Upper lobe of right lung (tissue), 1 donor: ENCODE measurements at regions not wholly inside any gene's neighbourhood (a gene's known extent, or its start where the extent isn't known, plus 50 kb on each side); places are given as distances from the start of the nearest gene placed in this dataset.

ENCODE experiments used
- ATAC-seq: fragments of 200-7000 bp; cut with Tn5 transposase; one replicate; pipeline ENCODE4 v1.9.1; 2020; ENCODE audit warnings: mild to moderate bottlenecking, moderate library complexity
- DNase-seq: peaks from one replicate; pipeline ENCODE4 v3.0.0-alpha.2; 2020
- H3K27ac ChIP-seq: fragments of 200-600 bp; one replicate; pipeline ENCODE4 v1.8.0; 2022
- H3K27me3 ChIP-seq: fragments of 200-600 bp; one replicate; pipeline ENCODE4 v1.8.0; 2022; ENCODE audit warnings: mild to moderate bottlenecking
- H3K36me3 ChIP-seq: fragments of 200-600 bp; one replicate; pipeline ENCODE4 v1.8.0; 2022
- H3K4me1 ChIP-seq: fragments of 200-600 bp; one replicate; pipeline ENCODE4 v1.8.0; 2022
- H3K4me3 ChIP-seq: fragments of 200-600 bp; one replicate; pipeline ENCODE4 v1.8.0; 2022; ENCODE audit warnings: mild to moderate bottlenecking
- H3K9me3 ChIP-seq: fragments of 200-600 bp; one replicate; pipeline ENCODE4 v1.8.0; 2022
- CTCF ChIP-seq: fragments of 200-600 bp; IDR thresholded peaks from one replicate; pipeline ENCODE4 v1.8.0; 2022; ENCODE audit warnings: antibody characterized with exemption
- intact Hi-C: fragments of 100-400 bp; cut with DNase I; formaldehyde crosslinking; loops from one replicate; pipeline ENCODE4 v1.11.0; 2022
- donor health status: DM: no; HTN: yes; CAD: no; lungs with severe emphysema.

GRCh38 chr7:20864221-20864620 lies 77.5 kb upstream of the SP8 start:
- ATAC-seq: no peak
- Histone ChIP-seq H3K4me3 (no peak overlapping the region), H3K36me3 (no peaks in the 10 kb centered on the region), H3K4me1 (no peaks in the 10 kb centered on the region), H3K27ac (no peak overlapping the region), H3K9me3 (no peaks in the 10 kb centered on the region), H3K27me3 (no peaks in the 10 kb centered on the region)
- intact Hi-C loops: no loop called here
- TF ChIP-seq CTCF: no peak
- DNase-seq: no peak

- Histone ChIP-seq H3K27ac (no peak overlapping the region), H3K36me3 (no peaks in the 10 kb centered on the region), H3K9me3 (no peaks in the 10 kb centered on the region), H3K4me1 (no peaks in the 10 kb centered on the region), H3K4me3 (no peak overlapping the region), H3K27me3 (no peaks in the 10 kb centered on the region)
- DNase-seq (no peak), ATAC-seq (no peak)
- no peak for TF ChIP-seq CTCF
- intact Hi-C loops: no loop called here
These were observed 79.0 kb upstream of the SP8 start for GRCh38 chr7:20865684-20866083.

GRCh38 chr7:20870977-20871376 lies 84.3 kb upstream of the SP8 start:
- H3K27ac ChIP-seq: no peak overlapping the region
- H3K27me3 ChIP-seq: no peaks in the 10 kb centered on the region
- no peaks in the 10 kb centered on the region for H3K4me1 ChIP-seq
- no peak for TF ChIP-seq CTCF
- H3K4me3 ChIP-seq: no peak overlapping the region
- H3K36me3 ChIP-seq: no peaks in the 10 kb centered on the region
- intact Hi-C loops: no loop called here
- H3K9me3 ChIP-seq: no peaks in the 10 kb centered on the region
- DNase-seq (no peak), ATAC-seq (no peak)

DNA sequence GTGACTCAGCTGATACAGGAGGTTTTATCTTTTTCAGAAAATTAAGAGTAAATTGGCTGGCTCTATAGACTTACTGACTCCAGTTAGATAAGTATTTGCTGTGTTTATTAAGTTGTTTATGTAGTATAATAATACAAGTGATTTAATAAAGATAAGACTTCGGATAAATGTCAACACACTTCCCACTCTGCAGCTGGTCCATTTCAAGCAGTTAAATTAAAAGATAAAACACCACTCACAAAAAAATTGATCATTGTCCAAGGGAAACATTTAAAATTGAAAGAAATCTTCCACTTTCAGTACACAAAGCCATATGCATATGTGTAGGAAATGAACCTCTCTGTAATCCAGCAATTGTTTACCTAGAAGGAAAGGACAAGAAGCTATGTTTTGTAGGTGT lies 106.1 kb upstream of the SP8 start:
- DNase-seq: no peak
- Histone ChIP-seq H3K4me3 (no peak overlapping the region), H3K9me3 (no peaks in the 10 kb centered on the region), H3K4me1 (no peaks in the 10 kb centered on the region), H3K36me3 (no peaks in the 10 kb centered on the region), H3K27ac (no peak overlapping the region), H3K27me3 (no peaks in the 10 kb centered on the region)
- ATAC-seq: no peak
- TF ChIP-seq CTCF: no peak
- intact Hi-C loops: no loop called here

GRCh38 chr7:20894806-20895205 lies 108.1 kb upstream of the SP8 start:
- no peak overlapping the region for H3K4me3 ChIP-seq
- DNase-seq (no peak), ATAC-seq (no peak)
- no peaks in the 10 kb centered on the region for H3K9me3 ChIP-seq
- no peak for TF ChIP-seq CTCF
- H3K36me3 ChIP-seq: no peaks in the 10 kb centered on the region
- no peaks in the 10 kb centered on the region for H3K4me1 ChIP-seq
- no peaks in the 10 kb centered on the region for H3K27me3 ChIP-seq
- intact Hi-C loops: no loop called here
- H3K27ac ChIP-seq: no peak overlapping the region

DNA sequence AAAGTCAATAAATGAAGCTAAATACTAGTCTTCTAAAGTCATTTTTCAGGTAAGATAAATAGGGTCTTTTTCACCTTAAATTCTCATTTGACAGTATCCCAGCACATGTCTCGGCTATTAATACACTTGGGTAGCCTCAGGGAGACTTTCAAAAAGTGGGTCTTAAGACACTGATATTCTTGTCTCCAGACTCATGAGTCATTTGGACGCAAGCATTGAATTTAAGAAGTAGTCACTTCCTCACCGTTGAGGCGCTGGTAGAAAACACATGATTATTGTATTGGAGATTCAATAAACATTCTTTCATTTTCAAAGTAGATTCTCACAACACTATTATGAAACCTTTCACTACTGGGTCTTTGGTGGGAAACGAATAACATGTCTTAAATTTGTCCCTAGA lies 108.9 kb upstream of the SP8 start:
- H3K4me1 ChIP-seq: no peaks in the 10 kb centered on the region
- H3K27me3 ChIP-seq: no peaks in the 10 kb centered on the region

More for the DNA sequence above, 108.9 kb upstream of the SP8 start:
- intact Hi-C loops: no loop called here
- Histone ChIP-seq H3K36me3 (no peaks in the 10 kb centered on the region), H3K27ac (no peak overlapping the region), H3K4me3 (no peak overlapping the region), H3K9me3 (no peaks in the 10 kb centered on the region)
- no peak for TF ChIP-seq CTCF
- ATAC-seq: no peak
- no peak for DNase-seq
